GM12878 (cell line): ENCODE measurements at regions not wholly inside any gene's neighbourhood (a gene's known extent, or its start where the extent isn't known, plus 50 kb on each side); places are given as distances from the start of the nearest gene placed in this dataset.

ENCODE experiments used
- MAX ChIP-seq: IDR thresholded peaks from 2 replicates; pipeline ENCODE4 v1.6.1; 2012; ENCODE audit warnings: low read depth, low read length, improper control_type of control experiment
- MEF2A ChIP-seq: IDR thresholded peaks from 2 replicates; pipeline ENCODE4 v1.6.1; 2011; ENCODE audit warnings: low read depth, mild to moderate bottlenecking, low read length, moderate library complexity; ENCODE audit not compliant: insufficient read depth
- POLR2A ChIP-seq: IDR thresholded peaks from 2 replicates; pipeline ENCODE4 v1.6.1; 2011; ENCODE audit warnings: low read depth, mild to moderate bottlenecking, low read length
- RB1 ChIP-seq: fragments of 450-650 bp; formaldehyde crosslinking; IDR thresholded peaks from 2 replicates; pipeline ENCODE4 v1.6.1; 2017; ENCODE audit warnings: mild to moderate bottlenecking, borderline replicate concordance

- no peak for TF ChIP-seq RB1
- TF ChIP-seq MAX, result no peak
- no peak for TF ChIP-seq POLR2A
- TF ChIP-seq MEF2A, result no peak
Measured at GRCh38 chr1:222940095-222940494, 125.3 kb downstream of the DISP1 start.
